GDM1 (cell line): ENCODE measurements at regions not wholly inside any gene's neighbourhood (a gene's known extent, or its start where the extent isn't known, plus 50 kb on each side); places are given as distances from the start of the nearest gene placed in this dataset.
A peak's percentile ranks its signal among the peaks of the same experiment; 100 is the strongest.

Source experiments
- DNase-seq: peaks from one replicate; lab custom pipeline; 2025; lab: John Stamatoyannopoulos, UW

- no peak for DNase-seq
These were observed 140.2 kb upstream of the PJA1 start for GRCh38 chrX:69305333-69306062.

- DNase-seq: no peak
These were observed 138.0 kb upstream of the PJA1 start for GRCh38 chrX:69303231-69303630.

DNA sequence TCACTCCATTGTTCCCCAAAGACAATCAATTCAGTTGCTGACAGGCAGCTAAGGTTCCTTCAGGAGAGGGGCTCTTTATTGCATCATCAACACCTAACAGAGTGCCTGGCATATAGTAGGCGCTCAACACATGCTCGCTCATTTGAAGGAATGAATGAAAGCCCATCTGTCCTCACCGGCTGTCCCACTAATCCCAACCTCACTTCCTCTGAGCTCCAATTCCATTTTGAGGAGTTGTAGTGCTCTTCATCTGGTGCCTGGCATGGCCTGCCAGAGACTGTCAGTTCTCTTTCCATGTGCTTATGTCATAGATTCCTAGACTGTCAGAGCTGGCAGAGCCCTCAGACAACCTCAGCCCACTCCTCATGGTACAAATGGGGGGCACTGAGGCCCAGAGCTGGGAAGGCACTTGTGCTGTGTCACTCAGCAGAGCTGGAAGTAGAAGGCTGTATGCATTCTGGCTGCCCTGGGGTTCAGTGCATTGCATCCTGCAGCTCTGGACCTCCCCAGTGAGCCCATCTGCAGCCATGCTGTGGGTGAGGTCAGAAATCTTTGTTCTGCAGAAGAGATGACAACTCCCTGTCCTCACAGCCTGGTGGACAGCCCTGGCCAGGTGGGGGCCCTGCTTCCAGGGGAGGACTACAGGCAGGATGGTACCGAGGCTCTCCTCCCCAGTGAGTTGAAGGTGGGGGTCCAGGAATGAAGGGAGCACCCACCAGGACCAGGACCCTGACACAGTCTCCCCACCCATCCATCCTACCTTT lies 134.9 kb upstream of the PJA1 start:
- no peak for DNase-seq

GRCh38 chrX:69299285-69299684 lies 134.0 kb upstream of the PJA1 start:
- DNase-seq: no peak

GRCh38 chrX:69298466-69299140 lies 133.3 kb upstream of the PJA1 start:
- DNase-seq: no peak

- DNase-seq: no peak
These were observed 132.3 kb upstream of the PJA1 start for GRCh38 chrX:69297506-69297905.

DNA sequence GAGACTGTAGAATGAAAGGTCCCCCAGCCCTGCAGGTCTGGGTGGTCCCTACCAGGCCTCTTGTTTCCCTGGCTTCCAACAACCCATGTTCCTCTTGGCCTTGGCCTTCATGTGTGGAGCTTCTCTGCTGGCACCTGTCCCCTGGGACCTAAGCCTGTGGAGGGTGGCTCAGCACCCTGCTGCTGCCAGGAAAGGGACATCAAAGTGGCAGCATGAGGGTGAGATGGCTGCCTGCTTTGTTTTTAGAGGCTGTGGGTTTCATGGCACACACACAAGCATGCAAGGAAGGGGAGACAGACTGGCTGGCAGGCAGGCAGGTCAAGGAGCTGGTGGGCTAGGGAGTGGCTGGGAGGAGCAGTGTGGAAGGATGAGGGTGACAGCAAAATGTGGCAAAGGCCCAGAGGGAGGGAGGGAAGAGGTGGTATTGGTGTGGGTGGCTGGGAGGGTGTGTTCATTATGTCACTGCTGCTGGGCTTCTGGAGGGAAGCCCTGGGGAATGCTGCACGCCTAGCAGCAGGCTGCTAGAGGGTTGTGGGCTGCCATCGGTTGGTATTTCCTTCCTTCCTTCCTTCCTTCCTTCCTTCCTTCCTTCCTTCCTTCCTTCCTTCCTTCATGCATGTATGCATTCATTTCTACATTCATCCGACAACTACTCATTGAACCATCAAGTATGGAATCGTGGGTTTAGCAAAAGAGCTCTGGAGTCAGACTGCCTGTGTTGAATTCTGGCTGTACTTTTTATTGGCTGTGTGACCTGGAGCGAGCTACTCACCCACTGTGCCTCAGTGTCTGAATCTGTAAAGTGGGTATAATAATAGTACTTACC lies 128.7 kb upstream of the PJA1 start:
- DNase-seq: no peak

GRCh38 chrX:69291116-69291515 lies 125.9 kb upstream of the PJA1 start:
- no peak for DNase-seq

DNA sequence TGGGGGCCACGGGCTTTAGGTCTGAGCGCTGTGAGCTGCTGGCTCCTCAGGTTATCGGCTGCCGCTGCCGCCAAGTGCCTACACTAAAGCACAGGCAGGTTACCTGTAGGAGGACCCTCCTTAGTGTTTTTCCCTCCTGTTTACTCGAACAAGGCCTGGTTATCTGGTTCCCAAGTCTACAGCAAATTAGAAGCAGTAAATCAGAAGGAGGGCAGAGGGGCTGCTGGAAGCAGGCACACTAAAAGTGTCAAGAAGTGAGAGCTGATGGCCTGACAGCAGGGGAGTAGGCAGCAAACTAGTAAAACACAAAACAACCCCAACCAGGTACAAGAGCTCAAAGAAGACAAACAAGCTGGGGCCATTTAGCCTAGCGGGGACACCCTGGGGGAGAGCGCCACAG lies 125.0 kb upstream of the PJA1 start:
- DNase-seq: no peak

DNA sequence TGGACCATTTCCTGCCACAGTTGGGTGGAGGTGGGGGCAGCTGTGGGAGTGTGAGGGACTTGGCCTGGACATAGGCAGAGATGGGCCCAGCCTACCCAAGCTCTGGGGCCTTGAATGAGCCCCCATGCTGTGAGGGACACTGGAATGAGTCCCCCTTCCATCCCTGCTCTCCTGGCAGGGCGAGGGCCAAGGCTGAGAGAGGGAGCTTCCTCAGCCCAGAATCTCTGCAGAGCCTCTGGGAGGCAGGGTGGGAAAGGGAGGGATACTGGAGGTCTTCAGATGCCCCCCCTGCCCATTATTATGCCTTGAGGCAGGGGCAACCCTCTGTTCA lies 124.5 kb upstream of the PJA1 start:
- no peak for DNase-seq

- DNase-seq: no peak
These were observed 124.0 kb upstream of the PJA1 start for GRCh38 chrX:69289046-69289792.

DNA sequence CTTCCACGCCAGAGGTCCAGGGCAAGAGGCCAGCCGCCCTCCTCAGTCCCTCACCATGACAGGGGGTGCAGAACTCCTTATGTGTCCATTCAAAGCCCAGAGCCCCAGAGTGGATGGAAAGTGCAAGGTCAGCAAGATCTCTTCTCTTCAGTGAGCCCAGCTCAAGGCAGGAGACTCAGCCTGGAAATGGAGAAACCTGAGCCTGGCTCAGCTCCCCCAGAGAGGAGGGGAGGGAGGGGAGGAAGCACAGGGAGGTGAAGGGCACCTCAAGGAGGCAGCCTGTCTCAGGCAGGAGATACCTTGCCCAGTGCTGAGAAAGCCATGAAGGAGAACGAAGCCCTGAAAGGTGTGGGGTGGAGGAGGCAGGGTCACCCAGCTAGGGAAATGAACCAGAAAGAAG lies 121.8 kb upstream of the PJA1 start:
- no peak for DNase-seq

DNA sequence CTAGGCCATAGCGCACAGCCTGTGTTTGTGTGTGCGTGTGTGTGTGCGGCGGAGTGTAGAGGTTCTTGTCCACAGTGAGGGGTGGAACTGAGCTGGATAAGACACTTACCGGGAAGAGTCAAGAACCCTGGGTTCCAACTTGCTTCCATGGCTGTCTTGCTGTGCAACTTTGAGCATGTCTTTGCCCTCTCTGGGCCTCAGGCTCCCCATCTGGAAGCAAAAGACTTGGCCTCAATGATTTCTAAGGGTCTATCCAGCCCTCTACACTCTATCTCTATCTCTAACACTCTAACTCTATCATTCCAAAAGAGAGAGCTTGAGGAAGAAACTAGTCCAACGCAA lies 121.3 kb upstream of the PJA1 start:
- DNase-seq: no peak

DNA sequence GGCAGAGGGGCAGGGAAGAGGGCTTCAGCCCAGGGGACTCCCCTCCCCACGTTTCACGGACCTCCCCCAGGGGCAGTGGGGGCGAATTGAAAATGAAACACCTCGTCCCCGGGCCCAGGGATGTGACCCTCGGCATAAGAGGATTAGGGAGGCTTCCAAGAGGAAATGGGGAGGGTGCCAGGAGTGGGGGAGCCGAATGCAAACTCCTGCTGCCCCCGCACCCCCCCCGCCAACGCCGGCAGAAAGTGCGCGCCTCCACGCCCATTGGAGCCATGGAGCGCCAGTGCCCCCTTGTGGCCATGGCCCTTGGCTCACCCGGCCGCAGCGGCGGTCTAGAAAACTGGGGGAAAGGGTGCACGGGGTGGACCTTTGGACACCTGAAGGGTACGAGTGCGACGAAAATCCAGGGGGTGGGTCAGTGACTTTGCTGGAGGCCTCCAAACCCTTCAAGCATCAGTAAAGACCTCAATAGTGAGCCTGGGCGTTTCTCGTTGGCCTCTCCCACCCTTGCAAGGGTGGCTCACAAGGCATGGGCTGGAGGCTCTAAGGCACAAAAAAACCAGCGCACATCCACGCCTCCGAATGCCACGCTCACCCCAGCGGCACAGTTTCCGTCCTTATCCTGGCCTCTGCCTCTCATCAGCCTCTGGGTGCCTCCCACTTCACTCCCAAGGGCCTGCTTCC lies 120.8 kb upstream of the PJA1 start:
- peak; percentile 7 for DNase-seq

DNA sequence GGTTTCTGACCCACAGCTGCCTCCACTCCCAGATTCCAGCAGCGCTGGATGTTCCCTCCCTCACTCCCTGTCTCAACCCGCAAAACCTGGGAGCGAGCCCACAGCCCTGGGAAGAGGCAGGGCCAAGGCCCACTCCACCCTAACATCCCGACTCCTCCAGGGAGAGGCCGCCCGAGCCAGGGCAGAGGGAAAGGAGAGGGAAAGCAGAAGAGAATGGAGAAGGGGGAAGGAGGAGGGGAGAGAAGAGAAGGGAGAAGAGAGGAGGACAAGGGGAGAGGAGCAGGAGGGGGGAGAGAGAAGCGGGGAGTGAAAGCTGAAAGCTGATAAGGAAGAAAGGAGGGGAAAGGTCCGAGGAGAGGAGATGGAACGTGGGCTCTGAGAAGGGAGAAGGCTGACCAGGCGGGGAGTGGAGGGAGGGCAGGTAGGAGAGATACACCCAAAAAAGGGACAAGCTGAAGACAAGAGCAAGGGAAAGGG lies 120.2 kb upstream of the PJA1 start:
- DNase-seq: no peak

DNA sequence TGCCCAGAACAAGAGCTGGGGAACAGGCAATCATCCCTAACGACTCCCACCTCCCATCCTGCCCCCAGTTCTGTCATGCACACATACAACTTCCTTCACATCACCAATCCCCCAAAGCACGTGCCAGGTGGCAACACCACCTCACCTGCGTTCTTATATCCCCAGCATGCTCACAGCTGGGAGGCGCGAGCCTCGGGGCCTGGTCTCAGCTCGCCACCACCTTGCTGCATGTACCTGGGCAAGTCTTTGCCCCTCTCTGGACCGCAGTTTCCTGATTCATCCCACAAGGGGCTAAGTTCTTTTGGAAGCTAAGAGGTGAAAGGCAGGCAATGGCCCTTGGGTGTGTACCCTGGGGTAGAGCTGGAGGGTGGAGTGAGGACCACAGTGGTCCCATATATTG lies 119.2 kb upstream of the PJA1 start:
- DNase-seq: no peak

- no peak for DNase-seq
These were observed 117.8 kb upstream of the PJA1 start for GRCh38 chrX:69282893-69283690.

DNA sequence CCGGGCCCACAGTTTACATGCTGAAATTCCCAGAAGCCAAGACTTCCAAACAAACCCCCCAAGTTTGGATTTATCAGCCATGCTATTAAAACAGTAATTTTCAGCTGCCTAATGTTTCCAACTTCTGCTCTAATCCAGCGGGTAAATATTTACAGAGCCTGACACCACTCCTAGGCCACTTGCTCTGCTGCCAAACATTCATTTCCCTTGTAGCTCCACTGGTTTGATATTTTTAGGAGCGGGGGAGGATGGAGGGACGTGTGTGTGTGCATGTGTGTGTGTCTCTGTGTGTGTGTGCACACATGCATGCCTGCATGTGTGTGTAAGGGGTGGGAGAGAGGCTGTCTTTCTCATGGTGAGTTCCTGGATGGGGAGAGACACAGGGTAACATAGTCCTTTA lies 115.7 kb upstream of the PJA1 start:
- no peak for DNase-seq

- DNase-seq: no peak
These were observed 114.0 kb upstream of the PJA1 start for GRCh38 chrX:69279234-69279633.

DNA sequence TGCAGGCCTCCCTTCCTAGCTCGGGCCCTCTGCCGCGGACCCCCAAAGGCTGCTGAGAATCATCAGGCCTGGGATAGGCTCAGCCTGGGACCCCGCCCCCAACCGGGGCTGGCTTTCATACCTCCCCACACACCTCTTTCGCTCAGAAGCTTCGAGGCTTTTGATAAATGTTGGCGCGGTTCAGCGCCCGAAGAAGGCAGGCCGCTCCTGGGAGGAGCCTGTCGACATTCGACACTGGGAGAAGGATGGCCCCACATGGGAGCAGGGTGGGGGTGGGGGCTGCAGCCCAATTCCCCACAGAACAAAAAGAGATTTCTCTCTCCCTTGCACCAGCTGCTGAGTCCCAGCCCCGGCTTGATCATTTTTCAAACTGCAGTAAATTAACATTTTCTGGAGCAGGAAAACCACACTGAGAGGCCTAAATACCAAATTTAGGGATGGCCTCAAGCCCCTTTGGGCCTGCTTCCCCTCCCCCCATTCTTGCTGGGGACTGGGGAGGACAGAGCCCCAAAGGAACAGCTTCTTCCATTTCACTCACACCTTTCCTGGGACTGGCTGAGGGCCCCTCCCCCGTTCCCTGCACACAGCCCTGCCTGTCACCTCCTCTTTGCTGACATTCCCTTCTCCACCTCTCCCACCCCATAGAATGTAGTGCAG lies 112.9 kb upstream of the PJA1 start:
- DNase-seq: no peak
